K562 (cell line): ENCODE measurements at regions not wholly inside any gene's neighbourhood (a gene's known extent, or its start where the extent isn't known, plus 50 kb on each side); places are given as distances from the start of the nearest gene placed in this dataset.

Source experiments
- ATAC-seq: fragments of 200-7000 bp; cut with Tn5 transposase; 3 replicates; pipeline ENCODE4 v1.9.1; 2020; ENCODE audit warnings: moderate library complexity
- BruUV-seq: library from RNA; stranded (reverse); fragments of 400-500 nt; replicated peaks from 2 replicates; lab custom pipeline; 2021; lab: Mats Ljungman, UMichigan
- CTCF ChIA-PET: fragments of 300-600 bp; formaldehyde crosslinking; extraction: SDS; loops from one replicate; lab custom pipeline; 2021; ENCODE audit warnings: low intra/inter-chr PET ratio; lab: Yijun Ruan, JAX
- POLR2A ChIA-PET: fragments of 300-600, 350-650 bp; sonication (Branson Sonifier 250); formaldehyde crosslinking; extraction: SDS; loops from one replicate; lab custom pipeline; 2021; ENCODE audit warnings: antibody characterized with exemption, inconsistent platforms; lab: Yijun Ruan, JAX
- DNase-seq, 4 experiments: peaks; one replicate each; pipeline versions ENCODE4 v3.0.0 to v3.0.0-alpha.2; 2011 to 2018; ENCODE audit warnings: low spot score in 3 of 4, mixed read lengths in 3 of 4; ENCODE audit errors: extremely low read depth in 1 of 4
- FAIRE-seq: peaks from 2 replicates; lab custom pipeline; 2011; peaks lifted over from hg19 to GRCh38; lab: Jason Lieb, UNC
- H2AFZ ChIP-seq: 2 replicates; pipeline ENCODE4 v1.6.0; 2011; ENCODE audit warnings: low read depth, low read length, control low read depth, inconsistent platforms
- H3K27ac ChIP-seq: fragments of 200-600 bp; 3 replicates; pipeline ENCODE4 v1.8.0; 2011; ENCODE audit warnings: low read depth, mild to moderate bottlenecking, control low read depth, inconsistent platforms, low read length, moderate library complexity, mixed read lengths; ENCODE audit errors: extremely low read depth
- H3K27me3 ChIP-seq, 2 experiments: fragments of 300-600 bp in 1 of 2; 2 replicates in 1 of 2; 3 replicates in 1 of 2; pipeline versions ENCODE4 v1.6.0 to v1.8.0; 2011; ENCODE audit warnings: inconsistent platforms in 2 of 2, low read length in 2 of 2, mild to moderate bottlenecking in 1 of 2, mixed read lengths in 1 of 2, moderate library complexity in 1 of 2; ENCODE audit not compliant: control insufficient read depth in 2 of 2, insufficient read depth in 2 of 2
- H3K36me3 ChIP-seq: fragments of 300-600 bp; 3 replicates; pipeline ENCODE4 v1.8.0; 2011; ENCODE audit warnings: mild to moderate bottlenecking, low read length, inconsistent platforms; ENCODE audit not compliant: control insufficient read depth, insufficient read depth
- H3K4me1 ChIP-seq, 2 experiments: fragments of 200-600 bp in 1 of 2; replicated peaks in 1 of 2; 2 replicates in 1 of 2; 3 replicates in 1 of 2; pipeline versions ENCODE4 v1.5.1 to v1.8.0; 2011; ENCODE audit warnings: inconsistent platforms in 2 of 2, low read length in 2 of 2, mild to moderate bottlenecking in 1 of 2, mixed read lengths in 1 of 2, moderate library complexity in 1 of 2; ENCODE audit not compliant: control insufficient read depth in 2 of 2, insufficient read depth in 2 of 2
- H3K4me2 ChIP-seq: 2 replicates; pipeline ENCODE4 v1.6.1; 2011; ENCODE audit warnings: low read length, control low read depth, inconsistent platforms, mixed read lengths; ENCODE audit not compliant: insufficient read depth
- H3K4me3 ChIP-seq: fragments of 200-600 bp; sonication (generic), shearing (Covaris generic); 2 replicates; pipeline ENCODE4 v1.5.1; 2016; ENCODE audit warnings: control low read depth, inconsistent platforms
- H3K79me2 ChIP-seq: fragments of 200-600 bp; 3 replicates; pipeline ENCODE4 v1.8.0; 2011; ENCODE audit warnings: low read length, inconsistent platforms; ENCODE audit not compliant: control insufficient read depth, insufficient read depth
- H3K9ac ChIP-seq, 2 experiments: 2 replicates each; pipeline versions ENCODE4 v1.6.0 to v1.6.1; 2011; ENCODE audit warnings: low read depth in 2 of 2, low read length in 2 of 2, control low read depth in 1 of 2, inconsistent platforms in 1 of 2, mild to moderate bottlenecking in 1 of 2, mixed read lengths in 1 of 2; ENCODE audit not compliant: insufficient read depth in 1 of 2
- H3K9me1 ChIP-seq: one replicate; pipeline ENCODE4 v1.6.0; 2011; ENCODE audit warnings: inconsistent platforms, mild to moderate bottlenecking, low read length, moderate library complexity; ENCODE audit not compliant: control insufficient read depth, insufficient read depth
- H3K9me3 ChIP-seq: replicated peaks from 2 replicates; pipeline ENCODE4 v1.5.1; 2011; ENCODE audit warnings: low read depth, low read length, inconsistent platforms; ENCODE audit not compliant: control insufficient read depth, insufficient read depth
- H4K20me1 ChIP-seq: replicated peaks from 2 replicates; pipeline ENCODE4 v1.6.1; 2011; ENCODE audit warnings: low read length, inconsistent platforms, mixed read lengths; ENCODE audit not compliant: control insufficient read depth, insufficient read depth
- ARID4B ChIP-seq: sonication (generic); formaldehyde crosslinking; IDR thresholded peaks from 2 replicates; pipeline ENCODE4 v1.8.0; 2022; ENCODE audit warnings: mild to moderate bottlenecking, missing genetic modification reagents
- CREBBP ChIP-seq: IDR thresholded peaks from one replicate; pipeline ENCODE4 v1.6.1; 2012; ENCODE audit warnings: low read depth, mild to moderate bottlenecking, control low read depth, inconsistent platforms, low read length
- EZH2 ChIP-seq: IDR thresholded peaks from 2 replicates; pipeline ENCODE4 v1.6.1; 2012; ENCODE audit warnings: low read depth, mild to moderate bottlenecking, inconsistent platforms, low read length, borderline replicate concordance
- NR2F6 ChIP-seq: fragments of 450-650 bp; formaldehyde crosslinking; IDR thresholded peaks from 2 replicates; pipeline ENCODE4 v1.4.0; 2020; ENCODE audit warnings: mild to moderate bottlenecking
- WGBS: fragments of 100-300 bp; shearing (Covaris generic); methylation state at CpG from one replicate; pipeline ENCODE4 v1.1.6; 2016; ENCODE audit warnings: low coverage, mixed read lengths; ENCODE audit not compliant: insufficient coverage; ENCODE audit errors: missing lambda C conversion rate; 5-methylcytosine and 5-hydroxymethylcytosine counted together
- in situ Hi-C: fragments of 300-500 bp; cut with MboI; formaldehyde crosslinking; loops from 4 replicates; pipeline ENCODE4 v1.15.0; 2018; ENCODE audit warnings: inconsistent platforms, mixed read lengths
- intact Hi-C: fragments of 100-400 bp; cut with micrococcal nuclease; formaldehyde crosslinking; loops from 2 replicates; pipeline ENCODE4 v1.14.2; 2022

- Histone ChIP-seq H3K27me3 (no peaks in the 10 kb centered on the region), H2AFZ (no peak overlapping the region), H3K27ac (no peak overlapping the region), H3K79me2 (no peaks in the 10 kb centered on the region), H3K4me3 (no peak overlapping the region), H3K9ac (no peak overlapping the region), H3K36me3 (no peaks in the 10 kb centered on the region), H3K4me1 (no peaks in the 10 kb centered on the region), H3K9me3 (no peaks in the 10 kb centered on the region), H3K4me2 (no peak overlapping the region), H4K20me1 (no peaks in the 10 kb centered on the region), H3K9me1 (no peaks in the 10 kb centered on the region)
- TF ChIP-seq EZH2 (no peak), CREBBP (no peak), ARID4B (CRISPR knock-in tag) (no peak), NR2F6 (CRISPR knock-in tag) (no peak)
- intact Hi-C loops: no loop called here
- POLR2A ChIA-PET: no interaction called here
- ATAC-seq (no peak), DNase-seq (no peak), FAIRE-seq (no peak)
- in situ Hi-C loops: no loop called here
- CTCF ChIA-PET: no interaction called here
- BruUV-seq: no TSS peak
- 0% methylated on average over 2 of the region's 3 CpGs for WGBS
Observed at GRCh38 chr13:34276764-34277163, 458.8 kb downstream of the RFC3 start.
